GM10266 (cell line): ENCODE measurements at regions not wholly inside any gene's neighbourhood (a gene's known extent, or its start where the extent isn't known, plus 50 kb on each side); places are given as distances from the start of the nearest gene placed in this dataset.
"Not testable (repeated sequence)": the region's sequence is repeated elsewhere in the genome, so short reads cannot be mapped to it uniquely, and the experiment has no call there.

Experiments used
- DNase-seq: peaks from one replicate; pipeline ENCODE4 v3.0.0; 2012; ENCODE audit errors: extremely low spot score
- CTCF ChIP-seq: IDR thresholded peaks from 2 replicates; pipeline ENCODE4 v1.5.1; 2012; ENCODE audit warnings: mild to moderate bottlenecking, low read depth; ENCODE audit not compliant: control insufficient read depth, insufficient read depth; ENCODE audit errors: missing control alignments

GRCh38 chr17:27109346-27109745 is 184.6 kb upstream of the WSB1 start:
- no peak for DNase-seq
- no peak for TF ChIP-seq CTCF

- no peak for DNase-seq
- TF ChIP-seq CTCF: no peak
These were observed 140.9 kb upstream of the WSB1 start for GRCh38 chr17:27153005-27153404.

DNA sequence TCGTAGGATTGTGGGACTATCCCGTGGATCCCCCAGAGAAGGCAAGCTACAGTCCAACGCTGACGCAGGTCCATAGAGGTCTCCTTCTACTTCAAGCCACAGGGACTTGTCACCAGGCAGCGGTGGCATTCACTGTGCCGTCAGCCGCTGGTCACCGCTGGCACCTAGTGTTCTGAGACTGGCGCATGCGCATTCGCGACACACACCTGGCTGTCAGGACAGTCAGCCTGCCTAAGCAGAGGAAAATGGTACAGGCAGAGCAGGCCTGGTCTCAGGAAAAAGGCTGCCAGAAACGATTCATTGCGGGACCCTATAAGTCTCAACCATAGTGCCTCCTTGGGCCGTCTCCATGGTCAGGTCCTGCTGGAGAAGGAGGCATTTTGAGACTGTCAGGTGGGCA is 138.0 kb upstream of the WSB1 start:
- DNase-seq: no peak
- TF ChIP-seq CTCF: no peak

DNA sequence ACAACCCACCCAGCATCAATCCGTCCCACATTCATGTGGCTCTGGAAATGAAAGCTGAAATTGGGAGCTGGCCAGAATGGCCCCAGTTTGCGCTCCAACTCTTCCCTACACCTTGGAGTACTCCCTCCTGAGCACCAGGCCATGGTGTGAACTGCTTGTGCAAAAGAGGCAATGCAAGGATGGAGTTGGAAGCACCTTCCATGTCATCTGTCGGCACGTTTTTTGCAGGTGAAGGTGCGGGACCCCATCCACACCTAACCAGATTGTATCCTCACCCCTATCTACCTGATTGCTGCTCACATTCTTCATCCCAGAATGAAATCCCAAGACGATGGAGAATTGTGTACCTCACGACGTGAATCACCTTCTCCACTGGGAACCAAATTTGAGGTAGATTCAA is 136.6 kb upstream of the WSB1 start:
- no peak for TF ChIP-seq CTCF
- no peak for DNase-seq

- TF ChIP-seq CTCF: no peak
These were observed 136.0 kb upstream of the WSB1 start for GRCh38 chr17:27157898-27158297.

GRCh38 chr17:27158382-27158781 is 135.5 kb upstream of the WSB1 start:
- no peak for DNase-seq

More at GRCh38 chr17:27157898-27158297, 136.0 kb upstream of the WSB1 start:
- no peak for DNase-seq

GRCh38 chr17:27180322-27180721 is 113.6 kb upstream of the WSB1 start:
- DNase-seq: no peak
- TF ChIP-seq CTCF: no peak

More at GRCh38 chr17:27158382-27158781, 135.5 kb upstream of the WSB1 start:
- no peak for TF ChIP-seq CTCF

DNA sequence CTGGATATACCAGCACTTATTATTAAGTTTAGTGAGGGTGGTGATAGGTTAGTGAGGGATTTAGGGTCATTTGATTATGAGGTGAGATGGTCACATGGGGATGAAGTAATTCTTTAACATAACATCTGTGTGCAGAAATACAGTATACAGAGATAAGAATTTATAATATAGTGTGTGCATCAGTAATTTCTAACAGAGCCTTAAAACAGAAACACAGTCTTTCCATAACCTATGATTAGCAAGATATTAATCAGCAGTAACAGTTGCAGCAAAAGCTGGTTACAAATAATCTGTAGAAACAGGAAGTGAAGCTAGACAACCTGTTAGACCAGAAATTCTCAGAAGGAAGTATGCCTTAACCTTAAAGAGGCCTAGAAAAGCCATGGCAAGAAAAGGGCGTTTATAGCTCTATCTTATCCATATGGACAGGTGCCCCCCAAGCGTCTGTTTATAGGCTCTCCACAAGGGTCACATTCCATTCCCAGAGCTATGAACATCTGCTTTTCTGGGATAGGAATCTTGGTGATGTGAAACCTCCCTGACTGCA is 112.5 kb upstream of the WSB1 start:
- DNase-seq: not testable (repeated sequence)
